ENCODE measurements at regions not wholly inside any gene's neighbourhood (a gene's known extent, or its start where the extent isn't known, plus 50 kb on each side); places are given as distances from the start of the nearest gene placed in this dataset.

DNA sequence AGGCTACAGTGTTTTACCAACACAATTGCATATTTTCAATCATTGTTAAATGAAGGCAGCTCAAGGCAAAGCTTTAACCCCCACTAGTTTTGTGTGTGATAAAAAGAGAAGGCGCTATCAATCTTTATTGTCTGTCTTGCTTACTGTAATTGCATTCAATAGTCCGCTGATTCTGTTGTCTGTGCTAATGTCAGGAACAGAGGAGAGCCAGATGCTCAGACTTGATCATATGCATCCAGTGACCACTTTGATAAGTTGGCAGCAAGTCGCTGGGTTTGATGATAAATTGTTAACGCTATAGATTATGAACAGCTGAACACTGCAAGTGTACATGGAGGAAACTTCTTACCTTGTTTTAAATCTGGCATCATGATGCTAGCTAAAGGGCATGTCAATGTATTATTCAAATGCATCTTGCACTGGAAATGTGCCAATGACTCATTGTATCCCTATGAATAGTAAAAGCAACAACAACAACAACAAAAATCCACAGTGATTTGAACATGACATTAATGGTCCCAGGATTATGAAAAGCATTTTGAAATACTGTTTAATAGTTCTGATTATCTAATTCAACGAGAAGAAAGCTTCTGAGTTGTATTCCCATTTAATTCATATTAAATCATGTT is 423.5 kb upstream of the FANCL start:
- DNase-seq (ENCODE audit: low spot score) = no peak

DNA sequence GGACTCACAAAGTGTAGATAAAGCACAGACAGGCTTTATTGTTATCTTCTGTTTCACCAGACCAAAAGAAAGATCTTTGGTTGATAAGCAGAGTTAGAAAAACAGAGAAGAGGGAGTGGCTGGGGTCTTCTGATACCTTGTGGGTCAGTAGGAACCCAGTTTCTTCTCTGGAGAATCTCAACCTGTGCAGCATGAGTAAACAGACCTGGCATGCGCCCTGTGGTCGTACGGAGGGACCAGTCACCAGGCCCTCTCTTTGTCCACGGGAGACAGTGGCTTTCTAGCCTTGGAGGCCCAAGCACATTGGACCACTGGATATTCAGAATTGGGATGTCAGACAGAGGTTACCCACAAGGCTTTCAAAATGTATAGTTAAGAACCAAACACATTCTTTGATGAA is 418.9 kb upstream of the FANCL start:
- no peak for DNase-seq (ENCODE audit: low spot score)

DNA sequence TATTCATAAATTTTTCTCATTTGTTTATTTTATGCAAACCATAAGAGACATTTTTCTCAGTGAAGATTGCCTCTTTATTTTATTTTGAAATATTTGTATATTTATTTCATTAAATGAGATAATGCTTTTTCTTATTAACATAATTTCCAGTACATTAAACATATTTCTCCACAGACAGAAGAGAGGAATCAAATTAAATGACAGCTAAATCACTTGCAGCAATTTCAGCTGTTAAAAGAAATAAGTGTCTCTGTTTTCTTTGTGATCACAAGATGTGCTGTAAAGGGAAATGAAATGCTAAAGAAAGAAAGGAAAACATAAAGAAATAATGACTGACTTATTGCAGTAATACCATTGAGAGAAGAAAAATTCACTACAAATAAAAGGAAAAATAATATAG is 414.0 kb upstream of the FANCL start:
- no peak for DNase-seq (ENCODE audit: low spot score)

DNA sequence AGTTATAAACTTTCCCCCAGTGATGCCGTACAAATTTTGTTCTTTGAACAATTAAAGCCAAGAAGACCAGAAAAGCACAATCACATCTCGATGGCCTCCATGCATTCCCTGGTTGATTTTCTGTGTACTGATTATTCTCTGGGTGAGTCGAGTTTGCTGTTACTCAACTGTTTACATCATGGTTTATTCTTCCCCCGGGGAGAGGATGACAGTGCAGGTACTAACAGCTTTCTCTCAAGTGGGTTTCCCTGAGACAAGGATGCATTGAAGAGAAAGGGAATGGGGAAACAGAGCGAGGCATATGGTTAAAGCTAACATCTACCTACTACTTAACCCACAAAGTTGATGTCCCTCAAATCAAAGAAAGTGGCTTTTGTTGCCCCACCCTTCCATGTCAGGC is 410.8 kb upstream of the FANCL start:
- no peak for DNase-seq (ENCODE audit: low spot score)

DNA sequence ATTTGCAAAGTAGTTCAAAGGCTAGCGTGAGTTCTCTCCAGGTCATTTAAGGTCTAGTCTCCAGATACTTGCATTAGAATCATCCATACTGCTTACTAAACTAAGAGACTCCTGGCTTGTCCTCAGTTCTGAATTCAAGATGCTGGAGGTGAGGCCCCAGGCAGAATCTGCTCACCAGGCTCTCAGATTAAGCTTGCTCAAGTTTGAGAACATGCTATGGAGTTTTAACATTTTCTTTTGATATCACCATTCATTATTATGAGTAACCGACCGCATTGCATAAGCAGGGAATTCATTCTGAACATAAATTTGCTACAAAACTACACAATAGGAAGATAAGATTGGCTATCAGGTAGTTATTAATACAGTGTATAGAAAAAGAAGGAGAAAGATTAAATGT is 409.7 kb upstream of the FANCL start:
- no peak for DNase-seq (ENCODE audit: low spot score)

DNA sequence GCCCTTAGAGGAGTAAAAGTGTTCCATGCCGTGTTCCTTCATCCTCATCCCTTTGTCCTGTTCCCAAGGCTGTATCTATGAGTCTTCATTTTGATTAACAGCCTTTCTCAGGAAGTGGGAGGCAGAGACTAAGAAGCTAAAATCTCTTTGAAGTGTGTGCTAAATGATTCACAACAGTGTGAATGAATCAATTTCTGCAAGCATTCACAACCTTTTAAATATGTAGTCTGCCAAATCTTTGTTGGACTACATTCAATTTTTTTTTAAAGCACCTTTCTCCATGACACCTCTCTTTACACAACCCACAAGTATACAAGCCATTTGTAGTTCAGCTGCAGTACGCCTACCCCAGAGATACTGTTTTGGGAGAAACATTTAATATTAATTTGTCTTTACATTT is 408.6 kb upstream of the FANCL start:
- DNase-seq (ENCODE audit: low spot score) = no peak

DNA sequence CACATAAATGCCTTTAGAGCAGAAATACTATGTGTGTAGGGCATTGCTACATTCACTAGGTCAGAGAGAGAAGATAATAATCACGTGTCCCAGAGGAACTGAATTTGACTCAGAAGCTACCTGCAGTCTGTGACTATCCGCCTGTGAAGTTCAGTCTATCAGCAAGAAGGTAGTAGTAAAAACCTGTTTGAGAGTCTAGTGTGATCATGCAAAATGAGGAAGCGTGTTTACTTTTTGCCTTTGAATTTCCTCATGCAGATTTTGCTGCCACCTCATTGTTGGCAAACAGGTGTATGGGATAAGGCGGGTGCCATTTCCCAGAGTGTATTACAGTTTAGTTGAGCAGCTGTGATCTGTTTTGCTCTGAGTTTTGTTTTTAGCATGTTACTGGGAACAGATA is 403.9 kb upstream of the FANCL start:
- no peak for DNase-seq (ENCODE audit: low spot score)

DNA sequence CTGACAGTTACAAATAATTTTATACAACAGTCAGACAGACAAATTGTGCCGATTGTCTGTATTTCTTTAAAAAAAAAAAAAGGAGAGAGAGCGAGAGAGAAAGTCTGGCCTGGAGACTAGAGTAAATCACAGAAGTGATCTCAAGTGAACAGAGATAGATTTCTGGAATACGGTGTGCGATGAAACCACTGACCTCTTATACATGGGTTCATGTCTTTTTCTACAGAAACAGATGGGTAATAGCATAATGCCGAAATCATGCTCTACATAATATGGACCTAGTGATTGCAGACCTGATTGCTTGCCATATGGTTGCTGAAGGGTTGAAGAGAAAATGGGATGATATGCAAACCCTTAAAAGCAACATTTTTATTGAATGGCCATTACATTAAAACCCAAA is 403.3 kb upstream of the FANCL start:
- DNase-seq (ENCODE audit: low spot score) = no peak

DNA sequence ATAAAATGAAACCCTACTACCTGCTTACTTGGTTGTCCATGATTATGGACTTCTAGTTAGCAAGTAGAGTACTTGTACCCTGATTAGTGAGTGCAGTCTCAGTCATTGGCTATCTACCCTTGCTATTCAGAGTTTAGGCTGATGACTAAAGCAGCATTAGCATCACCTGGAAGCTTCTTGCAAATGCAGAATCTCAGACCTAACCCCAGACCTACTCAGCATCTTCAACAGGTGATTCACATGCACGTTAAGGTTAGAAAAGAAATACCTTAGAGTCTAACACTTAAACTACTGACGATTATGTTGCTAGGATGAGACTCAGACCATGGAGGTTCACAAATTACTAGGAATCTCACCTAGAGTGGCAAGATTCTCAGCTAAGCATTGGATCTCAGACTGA is 399.9 kb upstream of the FANCL start:
- no peak for DNase-seq (ENCODE audit: low spot score)

DNA sequence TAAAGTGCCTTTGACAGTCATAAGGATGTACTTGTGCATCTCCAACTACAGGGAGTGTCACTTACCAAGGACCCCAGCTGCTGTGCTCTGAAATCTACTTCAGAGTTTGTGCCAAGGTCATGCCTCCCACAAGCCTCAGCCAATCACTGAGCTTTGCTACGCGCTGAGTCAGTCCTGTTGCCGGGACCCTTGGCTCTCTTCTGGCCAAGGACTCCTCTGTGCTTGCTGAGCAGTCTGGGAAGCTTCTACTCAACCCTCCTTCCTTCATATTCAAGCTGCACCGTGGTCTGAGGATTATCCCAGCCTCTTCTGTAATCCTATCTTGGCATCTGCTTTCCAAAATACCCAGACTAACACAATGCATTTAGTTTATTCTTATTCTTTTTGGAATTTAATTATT is 398.9 kb upstream of the FANCL start:
- no peak for DNase-seq (ENCODE audit: low spot score)

DNA sequence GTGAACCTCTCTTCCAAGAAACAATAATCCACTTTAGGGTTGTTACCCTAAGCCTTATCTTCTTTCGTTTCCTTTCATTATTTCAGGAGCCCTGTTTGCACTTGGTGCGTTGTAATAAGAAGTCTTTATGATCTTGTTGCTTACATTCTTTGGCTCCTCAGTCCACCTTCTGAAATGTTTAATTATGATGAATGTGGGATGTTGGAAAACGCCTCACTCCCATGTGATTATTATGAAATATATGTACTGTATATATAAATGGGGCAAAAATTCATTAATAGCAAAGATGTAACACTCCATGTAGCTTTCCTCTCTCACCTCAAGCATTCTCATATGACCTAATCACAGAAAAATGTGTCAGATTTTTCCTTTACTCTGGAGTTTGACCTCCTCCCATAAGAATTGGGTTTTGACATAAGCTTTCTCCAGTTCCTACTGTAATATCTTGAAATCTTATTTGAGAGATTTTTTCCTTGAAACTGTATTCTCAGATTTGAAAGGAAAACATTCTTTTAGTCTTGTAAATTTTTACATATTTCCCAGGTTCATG is 397.2 kb upstream of the FANCL start:
- DNase-seq (ENCODE audit: low spot score) = no peak

DNA sequence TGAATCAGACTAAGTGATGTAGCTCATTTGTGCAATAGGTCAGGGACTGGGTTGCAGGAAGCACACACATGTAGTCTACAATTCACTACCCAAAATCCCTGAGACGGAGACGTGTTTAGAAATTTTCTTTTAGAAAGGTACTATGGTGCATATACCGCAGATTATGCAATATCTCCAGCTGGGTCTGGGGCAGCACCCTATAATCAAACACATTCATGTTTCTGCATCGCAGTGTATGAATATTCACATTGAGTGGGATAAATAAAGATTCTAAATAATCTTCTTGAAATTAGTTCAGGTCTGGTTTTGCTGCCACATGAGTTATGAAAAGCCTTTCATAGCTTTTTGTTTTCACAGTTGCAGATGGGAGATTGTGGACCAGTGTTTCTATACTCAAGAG is 395.7 kb upstream of the FANCL start:
- no peak for DNase-seq (ENCODE audit: low spot score)

DNA sequence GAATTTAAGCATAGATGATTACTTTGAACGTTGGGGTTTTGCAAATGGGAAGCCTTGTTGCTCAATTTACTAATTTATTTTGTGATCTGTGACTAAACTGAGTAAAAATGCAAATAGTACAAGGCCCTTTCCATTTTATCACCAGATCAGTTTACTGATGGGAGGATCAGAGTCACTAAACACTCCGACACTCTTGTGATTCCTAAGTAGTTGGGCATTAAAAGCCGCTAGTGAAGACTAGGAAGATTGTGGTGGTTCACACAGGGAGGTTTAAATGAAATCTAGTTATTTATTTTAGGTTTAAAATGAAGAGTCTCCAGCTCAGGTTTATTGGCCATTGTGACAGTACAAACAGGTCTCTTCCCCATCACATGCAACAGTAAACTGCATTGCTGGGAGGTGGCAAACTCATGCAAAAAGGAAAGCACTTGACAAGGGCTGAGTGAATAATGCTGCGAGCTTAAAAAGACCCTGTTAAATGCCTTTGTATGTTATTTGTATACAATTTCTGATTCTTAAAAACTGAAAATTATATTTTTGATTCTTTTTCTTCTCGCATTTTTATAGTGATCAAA is 394.8 kb upstream of the FANCL start:
- no peak for DNase-seq (ENCODE audit: low spot score)

DNA sequence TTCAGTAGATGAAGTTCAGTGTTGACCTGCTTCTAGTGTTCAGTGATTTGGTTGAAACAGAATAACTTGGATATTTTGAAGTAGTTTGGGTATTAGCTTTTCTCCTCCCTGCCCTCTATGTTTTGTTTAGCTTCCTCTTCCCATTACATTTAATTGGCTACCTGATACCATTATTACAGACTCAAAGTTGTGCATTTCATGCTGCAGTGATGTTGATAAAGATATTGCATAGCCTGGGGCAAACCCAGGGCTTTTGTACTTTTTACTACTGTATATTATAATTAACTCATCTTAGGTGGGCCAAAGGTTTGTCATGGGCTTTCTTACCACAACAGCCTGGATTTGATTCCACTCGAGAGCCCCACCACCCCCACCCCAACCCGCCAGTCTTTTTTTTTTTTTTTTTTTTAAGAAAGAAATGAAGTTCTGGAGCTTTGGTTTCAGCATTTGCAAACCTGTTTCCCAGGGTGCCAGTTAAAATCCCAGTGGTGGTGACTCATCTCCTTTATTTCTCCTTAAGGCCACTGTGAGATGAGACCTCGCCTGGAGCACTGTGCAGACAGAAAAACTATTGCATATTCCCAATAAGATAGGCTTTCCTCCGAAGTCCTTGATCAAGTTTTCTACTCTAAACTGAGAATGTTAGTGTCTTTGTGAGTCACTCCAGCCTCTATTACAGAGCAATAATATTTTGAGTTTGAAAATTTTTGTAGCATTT is 393.7 kb upstream of the FANCL start:
- no peak for DNase-seq (ENCODE audit: low spot score)

DNA sequence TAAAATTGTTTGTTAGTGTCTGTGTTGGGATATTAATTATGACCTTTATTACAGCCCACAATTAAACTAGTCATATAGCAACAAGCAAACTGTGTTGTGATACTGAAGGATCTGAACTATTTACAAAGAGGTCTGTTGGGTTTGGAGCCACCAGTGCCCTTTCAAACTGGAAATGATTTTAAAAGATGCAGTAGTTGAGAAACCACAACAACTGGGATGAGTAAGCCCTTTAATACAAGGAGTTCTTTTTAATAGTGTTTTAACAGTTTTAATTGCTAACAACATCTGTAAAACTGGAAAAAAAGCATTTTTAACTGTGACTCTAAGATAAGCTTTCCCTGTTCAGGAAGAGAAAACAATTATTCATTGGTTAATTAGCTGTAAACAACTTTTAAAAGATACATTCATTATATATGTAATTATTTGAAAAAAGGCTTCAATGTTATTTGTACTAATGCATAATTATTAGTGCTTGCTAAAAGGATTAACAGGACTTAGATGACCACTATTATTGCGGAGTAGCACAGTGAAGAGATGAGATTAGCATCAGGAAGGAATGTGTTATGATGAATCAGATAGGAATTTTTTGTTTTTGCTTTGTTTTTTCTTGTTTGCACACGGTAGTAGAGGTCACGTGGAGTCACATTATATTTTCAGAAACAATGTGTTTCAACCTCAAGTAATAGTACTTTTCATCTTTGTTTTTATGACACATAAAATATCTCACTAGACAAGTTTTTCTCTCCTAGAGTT is 392.7 kb upstream of the FANCL start:
- no peak for DNase-seq (ENCODE audit: low spot score)

DNA sequence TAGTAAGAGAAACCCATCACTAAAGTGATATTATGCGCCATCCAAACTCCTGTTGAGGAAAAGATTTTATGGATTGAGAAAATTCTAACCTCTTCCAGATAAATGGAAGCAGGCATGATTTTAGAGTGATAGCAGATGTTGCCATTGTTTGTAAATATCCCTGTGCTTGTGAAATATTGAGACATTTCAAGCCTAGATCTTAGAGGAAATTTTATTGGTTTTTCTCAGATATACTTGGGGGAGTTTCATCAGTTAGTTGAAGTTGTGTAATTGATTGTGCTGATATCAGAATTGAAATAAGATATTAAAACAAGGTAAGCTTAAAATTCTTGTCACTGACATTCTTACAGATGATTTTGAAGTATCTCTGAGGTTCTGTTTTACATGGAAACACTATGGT is 390.9 kb upstream of the FANCL start:
- DNase-seq (ENCODE audit: low spot score) = no peak

DNA sequence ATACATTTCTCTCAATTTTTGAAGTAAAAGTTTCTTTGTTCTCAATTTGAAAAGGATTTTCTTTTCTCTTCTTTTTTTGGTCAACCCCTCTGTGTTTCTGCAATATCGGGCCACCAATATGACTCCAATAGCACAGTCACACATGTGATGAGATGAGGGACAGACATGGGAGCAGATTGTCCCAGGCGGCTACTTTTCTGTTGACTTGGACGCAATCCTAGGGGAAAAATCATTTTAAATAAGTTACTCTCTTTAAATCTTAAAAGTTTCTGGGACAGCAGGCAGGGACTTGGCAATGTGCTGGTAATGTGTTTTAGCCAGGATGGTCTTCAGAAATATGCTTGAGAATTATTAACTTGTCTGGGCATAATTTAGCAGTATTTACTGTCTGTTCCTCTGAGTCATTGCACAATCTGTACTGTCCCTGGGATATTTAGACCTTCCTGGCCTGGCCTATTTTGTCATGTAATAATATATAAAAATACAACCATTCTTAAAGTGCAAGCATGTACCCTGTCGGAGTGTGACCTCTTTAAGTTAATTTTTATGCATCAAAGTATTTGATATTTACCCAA is 388.5 kb upstream of the FANCL start:
- DNase-seq (ENCODE audit: low spot score) = no peak

DNA sequence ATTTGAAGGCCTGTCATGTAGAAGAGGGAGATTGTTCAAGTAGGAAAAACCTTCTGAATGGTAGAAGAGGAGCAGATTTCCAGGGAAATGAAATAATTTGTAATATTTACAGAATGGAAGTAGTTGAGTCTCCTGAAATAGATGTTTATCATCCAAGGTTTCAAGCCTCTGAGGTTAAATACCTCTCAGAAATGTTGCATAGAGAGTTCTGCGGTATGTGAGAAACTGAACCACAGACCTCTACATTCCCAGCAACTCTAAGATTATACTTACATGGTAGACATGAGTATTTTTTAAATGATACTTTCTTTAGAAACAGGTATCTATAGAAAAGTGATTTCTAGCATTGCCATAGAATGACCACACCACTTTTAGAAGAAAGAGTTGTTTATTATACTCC is 379.8 kb upstream of the FANCL start:
- no peak for DNase-seq (ENCODE audit: low spot score)

DNA sequence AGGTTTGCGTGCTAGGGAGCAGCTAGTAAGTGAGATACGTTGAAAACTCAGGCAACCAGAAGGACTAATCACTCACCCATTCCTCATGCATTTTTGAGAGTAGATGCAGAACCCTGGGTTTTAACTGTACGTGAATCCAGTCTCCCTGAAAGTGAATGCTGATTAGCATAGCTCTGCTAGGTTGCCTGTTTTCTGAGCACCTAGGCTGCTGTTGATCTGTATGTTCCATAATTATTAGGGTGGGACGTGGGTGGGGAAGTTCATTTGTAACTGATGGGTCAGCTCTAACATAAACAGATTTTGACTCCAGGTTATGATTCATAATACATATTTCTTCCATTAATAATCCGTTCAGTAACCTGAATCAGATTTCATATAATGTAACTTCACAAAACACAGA is 379.0 kb upstream of the FANCL start:
- DNase-seq (ENCODE audit: low spot score) = no peak

DNA sequence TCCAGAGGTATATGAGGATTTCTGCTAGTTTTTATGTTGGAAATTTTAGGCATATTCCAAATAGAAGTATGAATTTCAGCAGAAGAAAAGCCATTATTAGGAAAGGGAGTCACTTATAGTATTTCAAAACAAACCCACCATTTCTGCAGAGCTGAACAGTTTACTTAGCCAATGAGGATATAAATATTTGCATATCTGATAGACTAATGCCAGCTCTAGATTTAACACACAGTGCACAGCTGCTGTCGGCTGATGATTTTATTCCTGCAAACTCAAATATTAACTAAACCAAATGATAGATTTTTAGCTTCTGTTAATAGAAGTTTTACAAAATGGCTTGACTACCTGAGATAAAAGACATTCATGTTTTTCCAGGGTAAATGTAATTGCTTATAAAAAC is 375.8 kb upstream of the FANCL start:
- no peak for DNase-seq (ENCODE audit: low spot score)

DNA sequence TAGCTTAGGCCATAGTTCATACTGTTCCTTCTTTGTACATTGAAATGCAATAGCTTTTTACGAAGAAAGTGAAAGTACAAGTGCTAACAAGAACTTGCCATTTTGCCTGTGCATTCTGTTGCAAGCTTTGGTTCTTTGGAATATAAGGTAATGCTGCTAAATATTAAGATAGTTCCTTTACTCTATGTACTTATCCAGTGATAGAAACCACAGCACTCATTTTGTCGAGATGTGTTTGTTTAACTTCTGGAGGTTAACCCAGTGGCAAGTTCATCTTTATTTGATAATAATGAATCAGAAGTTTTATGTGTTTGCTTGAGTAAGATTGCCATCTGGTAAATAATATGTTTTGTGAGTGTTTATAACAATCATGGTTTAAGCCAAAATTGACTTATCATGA is 373.1 kb upstream of the FANCL start:
- DNase-seq (ENCODE audit: low spot score) = no peak

DNA sequence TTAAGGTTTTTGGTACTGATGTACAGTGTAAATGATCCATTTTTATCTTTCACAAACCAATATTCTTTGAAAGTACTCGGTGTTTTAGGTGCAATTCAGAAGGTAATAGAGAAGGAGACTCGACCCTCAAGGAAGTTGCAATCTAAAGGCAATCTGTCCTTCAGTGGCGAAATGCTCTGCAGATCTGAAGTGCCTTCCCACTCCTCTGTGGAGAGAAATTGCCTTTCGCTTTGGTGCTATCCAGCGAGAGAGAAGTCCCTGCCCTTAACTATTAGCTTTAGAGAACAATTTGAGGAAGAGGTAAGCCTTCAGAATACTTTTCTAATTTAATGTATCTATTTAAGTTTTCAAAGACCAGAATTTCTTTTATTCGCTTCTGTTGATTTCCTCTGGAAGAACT is 371.8 kb upstream of the FANCL start:
- no peak for DNase-seq (ENCODE audit: low spot score)

DNA sequence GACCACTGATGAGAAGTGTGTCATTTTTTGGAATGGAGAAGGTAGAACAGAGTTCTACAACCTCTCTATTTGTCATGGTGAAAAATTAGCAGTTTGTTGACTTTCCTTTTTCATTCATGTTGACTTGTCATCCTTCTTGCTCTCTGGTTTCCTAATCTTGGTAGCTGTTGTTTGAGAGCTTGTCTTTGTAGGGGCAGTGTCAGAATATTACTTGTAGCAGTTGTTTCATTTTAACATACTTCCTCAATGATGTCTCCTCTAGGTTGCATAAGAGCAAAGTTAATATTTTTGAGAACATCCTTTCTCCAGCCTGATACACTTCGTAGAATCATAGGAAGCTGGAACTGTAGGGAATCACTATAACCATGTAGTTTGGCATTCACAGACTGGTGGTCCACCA is 368.2 kb upstream of the FANCL start:
- no peak for DNase-seq (ENCODE audit: low spot score)

Data from iPS-NIHi11 (cell line).